Stimulated activated CD4-positive, alpha-beta T cell treated with anti-CD3 and anti-CD28 coated beads, Interleukin-4, amount 100 ng/mL, for 4 hours (primary cell): ENCODE measurements at regions not wholly inside any gene's neighbourhood (a gene's known extent, or its start where the extent isn't known, plus 50 kb on each side); places are given as distances from the start of the nearest gene placed in this dataset.

Experiments
- DNase-seq, 2 experiments: peaks; one replicate each; pipeline ENCODE4 v3.0.0-alpha.2; 2020

DNA sequence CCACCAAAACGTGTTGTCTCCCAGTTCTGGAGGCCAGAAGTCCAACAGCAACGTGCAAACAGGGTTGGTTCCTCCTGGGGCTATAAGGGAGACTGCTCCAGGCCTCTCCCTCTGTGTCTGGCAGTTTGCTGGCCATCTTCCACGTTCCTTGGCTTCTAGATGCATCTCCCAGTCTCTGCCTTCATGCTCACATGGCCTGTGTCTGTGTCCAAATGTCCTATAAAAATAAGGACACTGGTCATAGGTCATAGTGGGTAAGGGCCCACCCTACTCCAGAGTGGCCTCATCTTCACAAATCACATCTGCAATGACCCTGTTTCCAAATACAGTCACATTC, 69.4 kb upstream of the TAF1B start:
- no peak for DNase-seq

DNA sequence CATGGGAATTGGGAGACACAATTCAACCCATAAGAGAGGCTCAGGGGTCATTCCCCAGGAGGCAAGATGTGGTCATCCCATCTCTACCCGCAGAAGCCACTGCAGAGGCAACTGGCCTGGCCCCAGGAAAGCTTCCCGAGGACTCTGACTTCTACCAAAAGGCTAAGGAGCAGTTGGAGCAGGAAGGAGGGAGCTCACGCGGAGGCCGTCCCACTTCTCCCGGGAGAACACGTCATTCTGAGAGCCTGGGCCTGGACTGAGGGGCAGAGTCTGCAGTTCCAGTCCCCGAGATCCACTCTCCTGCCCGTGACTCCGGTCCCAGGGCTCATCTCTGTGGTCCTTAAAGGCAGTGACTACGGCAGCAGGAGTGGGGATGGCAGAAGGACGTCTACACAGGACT, 69.0 kb upstream of the TAF1B start:
- no peak for DNase-seq

DNA sequence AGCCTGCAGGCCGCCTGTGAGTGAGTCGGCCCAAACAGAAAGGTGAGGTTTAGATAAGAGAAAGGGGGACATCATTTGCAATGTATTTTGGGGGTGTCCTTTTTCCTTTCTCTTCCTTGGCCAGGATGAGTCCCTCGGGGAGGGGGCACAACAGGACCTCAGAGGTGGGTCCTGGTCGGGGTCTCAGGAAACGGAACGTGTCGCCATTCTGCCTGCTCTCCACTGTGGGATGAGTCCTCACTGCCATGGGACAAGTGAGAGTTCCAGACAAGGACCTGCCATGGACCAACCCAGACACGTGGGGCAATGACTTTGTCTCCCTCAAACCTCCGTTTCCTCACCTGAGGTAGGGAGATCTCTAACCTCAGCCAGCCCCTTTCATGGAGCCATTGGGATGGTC, 67.9 kb upstream of the TAF1B start:
- DNase-seq: no peak

DNA sequence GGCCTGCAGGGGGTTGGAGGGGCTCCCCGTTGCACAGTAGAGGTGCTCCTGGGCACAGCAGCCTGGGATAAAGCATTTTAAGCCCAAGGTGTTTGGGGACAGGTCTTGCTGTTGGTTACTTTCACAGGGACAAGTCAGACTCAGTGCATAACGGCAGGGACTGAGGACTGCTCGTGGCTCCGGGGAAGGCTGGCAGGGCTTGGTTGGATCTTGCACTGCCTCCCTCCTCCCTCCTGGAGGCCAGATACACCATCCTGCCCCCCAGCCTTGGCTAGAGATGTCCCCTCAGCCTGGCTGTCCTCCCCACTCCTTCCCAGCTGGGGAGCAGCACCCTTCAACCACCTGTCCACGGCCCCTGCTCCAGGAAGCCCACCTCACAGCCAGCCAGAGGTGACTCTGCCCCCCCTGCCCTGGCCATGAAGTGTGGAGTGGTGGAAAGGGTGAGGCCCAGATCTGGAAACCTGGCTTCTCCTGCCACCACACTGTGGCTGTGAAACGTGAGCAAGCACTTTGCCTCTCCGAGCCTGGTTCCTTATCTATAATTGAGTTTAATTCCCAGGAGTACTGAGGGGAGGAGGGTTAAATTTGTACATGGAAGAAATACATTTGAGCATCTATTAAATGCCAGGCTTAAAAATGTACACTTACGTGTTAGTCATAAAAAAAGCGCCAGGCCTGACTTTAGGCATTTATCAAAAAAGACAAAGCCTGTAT, 67.1 kb upstream of the TAF1B start:
- no peak for DNase-seq

DNA sequence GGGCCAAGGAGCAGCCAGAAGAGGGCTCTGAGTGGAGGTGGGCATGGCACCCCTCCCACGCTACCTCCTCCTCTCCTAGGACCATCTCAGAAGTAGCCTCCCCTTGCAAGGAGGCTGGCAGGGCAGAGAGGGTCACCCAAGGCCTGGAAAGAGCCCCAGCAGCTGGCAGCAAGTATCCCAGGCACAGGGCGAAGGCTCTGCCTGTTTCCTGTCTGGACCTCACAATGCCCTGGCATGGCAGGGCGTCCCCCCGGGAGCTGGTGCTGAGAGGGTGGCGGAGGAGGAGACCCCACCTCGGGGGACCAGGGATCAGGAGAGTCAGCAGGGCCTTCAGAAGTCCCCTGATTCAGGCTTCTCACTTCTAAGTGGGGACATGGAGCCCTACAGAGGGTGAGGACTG, 66.2 kb upstream of the TAF1B start:
- DNase-seq: no peak

DNA sequence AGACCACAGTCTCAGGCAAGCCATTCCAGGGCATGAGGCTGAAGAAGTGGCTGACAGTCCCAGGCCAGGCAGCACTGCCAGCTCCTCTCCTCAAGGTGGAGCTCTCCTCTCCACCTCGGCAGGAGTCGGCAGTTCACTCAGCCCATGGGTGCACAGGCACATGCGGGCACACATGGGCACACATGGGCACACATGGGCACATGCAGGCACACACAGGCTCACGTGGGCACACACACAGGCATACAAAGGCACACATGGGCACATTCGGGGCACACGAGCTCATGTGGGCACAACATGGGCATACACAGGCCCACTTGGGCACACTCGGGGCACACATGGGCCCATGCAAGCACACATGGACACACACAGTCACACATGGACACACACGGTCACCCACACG, 65.3 kb upstream of the TAF1B start:
- no peak for DNase-seq

DNA sequence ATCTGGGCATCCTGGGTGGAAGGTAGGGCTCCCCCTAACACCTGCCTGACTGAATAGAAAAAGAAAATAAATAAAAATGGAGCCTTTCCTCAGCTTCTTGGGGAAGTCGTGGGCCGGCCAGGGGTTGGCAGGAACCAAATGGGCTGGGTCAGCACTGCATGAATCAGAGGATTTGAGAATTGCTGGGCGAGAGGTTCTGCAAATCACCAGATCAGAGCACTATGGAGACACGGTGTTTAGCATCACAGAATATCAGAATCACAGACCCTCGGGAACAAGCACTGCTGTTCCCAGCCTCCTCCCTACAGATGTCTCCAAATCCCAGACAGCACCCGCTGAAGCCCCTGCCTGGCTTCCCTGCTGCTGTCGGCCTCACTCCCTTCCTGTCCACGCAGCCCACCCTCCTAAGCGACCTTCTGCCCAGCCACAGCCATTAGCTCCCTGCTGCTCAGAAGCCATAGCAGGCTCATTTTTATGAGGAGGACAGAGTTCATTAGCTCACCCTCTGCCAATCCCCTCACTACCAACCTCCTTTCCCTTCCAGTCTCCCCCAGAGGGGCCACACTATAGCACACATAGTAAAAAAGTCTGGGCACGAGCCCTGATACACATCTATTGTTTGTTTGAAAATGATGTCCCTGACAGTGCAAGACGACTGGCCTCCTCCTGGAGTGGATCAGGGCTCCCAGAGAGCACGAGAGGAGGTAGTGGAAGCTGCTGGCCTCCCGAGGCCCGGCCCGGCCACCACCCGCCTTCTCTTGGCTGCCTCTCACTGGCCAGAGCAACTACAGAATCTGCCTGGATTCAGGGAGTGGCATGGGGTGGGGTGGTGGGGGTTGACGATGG, 64.6 kb upstream of the TAF1B start:
- no peak for DNase-seq

DNA sequence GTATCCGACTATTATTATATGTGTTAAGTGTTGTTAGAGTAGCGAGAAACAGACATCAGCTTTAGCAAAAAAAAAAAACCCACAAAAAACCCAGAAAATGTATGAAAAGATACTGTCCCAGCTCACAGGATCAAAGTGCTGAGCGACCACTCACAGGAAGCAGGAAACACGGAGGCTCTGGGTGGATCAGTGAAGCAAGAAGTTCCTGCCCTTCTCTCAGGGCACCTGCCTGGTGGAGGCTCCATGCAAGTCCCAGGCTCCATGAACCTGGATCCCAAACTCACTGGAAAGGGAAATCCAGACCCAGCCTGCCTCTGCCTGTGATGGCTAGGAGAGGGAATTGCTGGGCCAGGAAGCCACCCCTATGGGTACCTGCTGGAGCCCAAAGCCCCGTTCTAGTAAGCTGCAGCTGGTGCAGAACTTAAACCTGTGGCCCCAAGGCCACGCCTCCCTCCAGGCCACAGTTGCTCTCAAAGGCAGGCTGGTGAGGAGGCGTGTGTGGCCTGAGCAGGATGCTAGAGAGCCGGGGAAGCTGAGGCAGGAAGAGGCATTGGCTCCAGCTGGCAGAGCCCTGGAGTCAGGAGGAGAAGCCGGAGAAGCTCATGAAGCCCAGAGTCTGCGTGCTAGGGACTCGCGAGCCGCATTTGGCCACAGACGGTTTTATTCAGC, 63.5 kb upstream of the TAF1B start:
- peak in 1 of 2 experiments; percentile 17 for DNase-seq

DNA sequence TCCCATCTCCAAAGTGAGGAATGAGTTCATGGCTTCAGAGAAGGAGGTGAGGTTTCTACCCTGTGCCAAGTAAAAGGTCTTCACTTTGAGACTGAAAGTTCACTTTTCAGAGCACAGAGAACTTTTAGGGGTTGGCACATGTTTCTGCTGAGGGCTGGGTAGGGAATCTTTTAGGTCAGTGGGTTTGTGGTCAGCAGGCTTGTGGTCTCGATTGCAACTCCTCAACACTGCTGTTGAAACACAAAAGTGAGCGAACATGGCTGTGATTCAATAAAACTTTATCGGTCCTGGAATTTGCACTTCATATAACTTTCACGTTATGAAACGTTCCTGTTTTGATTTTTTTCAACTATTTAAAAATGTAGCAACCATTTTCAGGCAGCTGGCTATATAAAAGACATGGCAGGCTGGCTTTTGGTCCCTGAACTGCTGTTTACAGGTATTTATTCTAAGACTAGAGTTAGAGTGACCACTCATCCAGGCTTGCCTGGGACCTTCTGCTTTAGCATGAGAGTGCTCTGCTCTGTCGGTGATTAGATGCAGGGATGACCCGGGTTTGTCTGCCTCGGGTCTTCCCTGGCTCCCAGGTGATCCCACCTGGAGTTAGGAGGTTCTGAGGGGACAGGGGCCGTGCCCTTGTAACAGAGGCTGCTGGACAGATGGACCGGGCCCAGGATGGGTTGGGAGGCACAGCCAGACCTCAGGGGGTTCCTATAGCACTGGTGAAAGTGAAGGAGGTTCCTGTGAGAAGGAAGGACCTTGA, 62.7 kb upstream of the TAF1B start:
- no peak for DNase-seq

DNA sequence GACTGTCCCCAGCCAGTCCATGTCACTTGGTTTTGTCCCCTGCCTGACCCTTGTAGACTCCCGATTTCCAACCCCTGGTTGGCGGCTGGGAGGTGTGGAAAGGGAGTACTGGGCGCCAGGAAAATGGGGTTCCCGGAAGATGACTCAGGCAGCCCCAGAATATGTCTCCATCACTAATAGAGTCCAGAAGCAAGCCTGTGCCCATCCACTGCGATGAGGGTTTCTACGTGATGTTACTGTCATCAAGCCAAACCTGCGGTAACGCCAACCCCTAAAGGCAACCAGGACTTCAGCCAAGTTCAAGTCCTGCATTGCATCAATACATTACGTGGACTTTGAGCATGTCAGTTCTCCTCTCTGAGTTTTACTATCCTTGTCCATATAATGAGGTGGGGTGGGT, 62.0 kb upstream of the TAF1B start:
- no peak for DNase-seq

DNA sequence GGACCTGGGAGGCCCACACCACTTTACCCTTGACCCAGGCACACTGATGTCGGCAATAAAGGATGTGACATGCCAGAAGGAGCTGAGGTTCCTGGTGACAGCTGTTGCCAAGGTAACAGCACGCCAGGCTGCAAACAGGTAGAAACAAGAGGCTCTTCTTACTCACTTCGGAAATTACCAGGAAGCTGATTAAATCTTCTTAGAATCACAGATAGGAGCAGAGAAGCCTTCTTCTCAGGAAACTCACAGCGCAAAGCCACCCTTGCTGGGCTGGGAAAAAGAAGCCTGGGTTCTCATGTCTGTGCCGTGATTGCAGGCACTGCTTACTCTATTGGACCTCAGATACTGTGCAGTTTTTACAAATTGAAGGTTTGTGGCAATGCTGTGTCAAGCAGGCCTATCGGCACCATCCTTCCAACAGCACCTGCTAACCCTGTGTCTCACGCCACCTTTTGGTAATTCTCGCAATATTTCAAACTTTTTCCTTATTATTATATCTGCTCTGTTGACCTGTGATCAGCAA, 61.0 kb upstream of the TAF1B start:
- peak; percentile 65 to 87 for DNase-seq

DNA sequence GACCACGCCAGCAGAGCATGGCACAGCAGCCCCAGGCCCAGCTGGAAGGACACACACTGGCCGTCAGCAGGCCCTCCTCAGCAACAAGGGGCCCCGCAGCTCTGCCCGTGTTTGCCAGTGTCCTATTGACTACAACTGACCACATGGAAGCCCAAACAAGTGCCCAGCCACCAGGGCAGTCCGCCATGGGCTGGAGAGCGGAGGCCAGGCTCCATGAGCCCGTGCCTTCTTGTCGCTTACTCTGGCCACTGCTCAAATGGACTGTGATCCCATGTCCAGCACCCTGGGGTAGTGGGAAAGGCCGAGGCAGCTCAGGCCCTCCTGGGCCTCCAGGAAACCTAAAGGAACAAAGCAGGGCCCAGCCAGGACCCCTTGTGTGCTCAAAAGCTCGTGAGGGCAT, 53.9 kb upstream of the TAF1B start:
- no peak for DNase-seq

DNA sequence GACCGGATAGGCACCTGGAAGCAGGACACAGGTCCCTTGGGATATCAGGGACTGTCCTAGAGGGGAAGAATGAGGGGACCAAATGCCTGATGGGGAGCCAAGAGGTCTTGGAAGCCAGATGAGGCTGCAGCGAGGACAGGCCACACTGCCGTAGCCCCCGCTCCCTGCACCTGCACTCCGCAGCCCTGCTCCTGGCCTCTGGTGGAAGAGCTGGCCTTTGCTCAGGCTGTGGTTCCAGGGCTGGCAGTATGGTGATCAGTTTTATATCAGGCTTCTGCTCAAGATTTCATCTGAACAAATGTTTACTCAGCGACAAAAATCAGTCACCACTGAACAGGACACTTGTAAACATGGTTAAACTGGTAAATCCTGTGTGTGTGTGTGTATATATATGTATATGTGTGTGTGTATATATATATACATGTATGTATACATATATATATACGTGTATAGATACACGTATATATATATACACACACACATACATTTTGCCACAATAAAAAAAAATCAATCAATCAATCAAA, 52.5 kb upstream of the TAF1B start:
- no peak for DNase-seq

DNA sequence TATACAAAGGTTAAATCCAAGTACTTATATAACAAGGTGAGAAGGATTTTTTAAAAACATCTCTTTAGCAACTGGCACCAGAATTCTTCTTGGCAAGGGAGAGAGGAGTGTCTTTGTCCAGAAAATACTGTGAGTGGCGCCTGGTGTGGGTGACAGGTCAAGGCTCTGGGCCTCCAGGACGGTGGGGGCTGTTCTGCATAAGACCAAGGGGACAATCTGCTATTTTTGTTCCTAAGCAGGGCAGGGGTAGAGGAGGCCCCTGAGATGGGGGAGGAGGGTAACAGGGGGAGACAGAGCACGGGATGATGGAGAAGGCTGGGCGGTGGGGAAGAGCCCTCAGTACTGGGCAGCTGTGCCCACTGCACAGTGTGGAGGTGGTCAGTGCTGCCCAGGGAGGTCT, 51.6 kb upstream of the TAF1B start:
- no peak for DNase-seq

DNA sequence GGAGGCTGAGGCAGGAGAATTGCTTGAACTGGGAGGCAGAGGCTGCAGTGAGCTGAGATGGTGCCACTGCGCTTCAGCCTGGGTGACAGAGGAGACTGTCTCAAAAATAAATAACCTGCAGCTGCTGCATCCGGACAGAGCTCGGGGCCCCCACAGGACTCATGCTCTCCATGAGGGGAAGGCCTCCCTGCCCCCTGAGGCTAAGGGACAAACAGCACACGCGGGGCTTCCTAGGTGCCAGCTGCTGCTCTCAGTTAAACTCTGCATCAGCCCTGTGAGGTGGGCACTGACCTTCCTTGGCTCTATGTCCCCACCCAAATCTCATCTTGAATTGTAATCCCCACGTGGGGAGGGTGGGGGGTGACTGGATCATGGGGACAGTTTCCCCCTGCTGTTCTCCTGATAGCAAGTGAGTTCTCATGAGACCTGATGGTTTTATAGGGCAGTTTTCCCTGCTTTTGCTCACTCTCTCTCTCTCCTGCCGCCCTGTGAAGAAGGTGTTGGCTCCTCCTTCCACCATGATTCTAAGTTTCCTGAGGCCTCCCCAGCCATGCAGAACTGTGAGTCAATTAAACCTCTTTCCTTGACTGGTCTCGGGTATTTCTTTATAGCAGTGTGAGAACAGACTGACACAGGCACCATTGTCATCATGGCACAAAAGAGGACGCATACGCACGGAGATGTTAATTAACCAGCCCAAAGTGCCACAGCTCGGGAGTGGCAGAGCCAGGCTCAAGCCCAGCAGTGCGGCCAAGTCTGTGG, 49.9 kb upstream of the TAF1B start:
- no peak for DNase-seq
